ENCODE measurements at regions not wholly inside any gene's neighbourhood (a gene's known extent, or its start where the extent isn't known, plus 50 kb on each side); places are given as distances from the start of the nearest gene placed in this dataset.
"Not testable (repeated sequence)": the region's sequence is repeated elsewhere in the genome, so short reads cannot be mapped to it uniquely, and the experiment has no call there.

DNA sequence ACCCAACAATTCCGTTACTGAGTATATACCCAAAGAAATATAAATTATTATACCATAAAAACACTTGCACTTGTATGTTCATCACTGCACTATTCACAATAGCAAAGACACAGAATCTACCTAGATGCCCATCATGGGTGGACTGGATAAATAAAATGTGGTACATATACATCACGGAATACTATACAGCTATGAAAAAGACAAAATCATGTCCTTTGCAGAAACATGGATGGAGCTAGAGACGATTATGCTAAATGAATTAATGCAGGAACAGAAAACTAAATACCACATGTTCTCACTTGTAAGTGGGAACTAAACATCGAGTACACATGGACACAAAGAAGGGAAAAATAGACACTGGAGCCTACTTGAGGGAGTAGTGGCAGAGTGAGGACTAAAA lies 185.3 kb downstream of the PYDC2 start:
- DNase-seq: no peak

DNA sequence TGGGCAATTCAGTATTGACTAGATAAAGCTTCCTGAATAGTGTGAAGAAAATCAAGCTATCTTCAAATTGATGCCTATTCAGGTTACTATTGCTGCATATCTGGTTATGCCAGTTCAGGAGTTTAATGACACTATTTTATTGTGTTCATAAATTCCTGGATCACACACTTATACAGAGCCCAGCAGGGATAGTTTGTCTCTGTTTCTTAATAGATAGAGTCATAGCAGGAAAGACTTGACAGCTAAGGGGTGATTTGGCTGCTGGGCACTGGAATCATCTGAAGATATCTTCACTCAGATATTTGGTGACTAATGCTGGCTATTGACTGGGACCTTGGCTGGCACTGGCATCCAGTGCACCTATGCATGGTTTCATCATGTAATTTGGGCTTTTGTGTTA lies 187.8 kb downstream of the PYDC2 start:
- no peak for DNase-seq

DNA sequence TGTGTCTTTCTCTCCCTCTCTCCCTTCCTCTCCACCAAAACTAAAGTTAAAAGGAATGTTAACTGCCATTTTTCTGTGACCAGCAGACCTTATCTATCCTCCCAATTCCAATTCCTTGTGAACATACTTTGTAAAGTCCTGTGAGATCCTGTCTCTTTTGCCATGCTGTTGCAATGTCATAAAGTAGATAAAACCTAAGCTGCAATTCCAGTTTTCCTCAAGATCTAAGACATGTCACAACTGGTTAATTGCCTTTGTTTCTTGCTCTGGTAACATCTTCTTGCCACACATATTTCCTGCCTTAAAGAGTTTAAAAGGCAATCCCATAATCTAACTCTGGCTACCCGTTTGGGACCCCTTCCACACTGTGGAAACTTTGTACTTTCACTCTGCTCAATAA lies 188.7 kb downstream of the PYDC2 start:
- DNase-seq: no peak

DNA sequence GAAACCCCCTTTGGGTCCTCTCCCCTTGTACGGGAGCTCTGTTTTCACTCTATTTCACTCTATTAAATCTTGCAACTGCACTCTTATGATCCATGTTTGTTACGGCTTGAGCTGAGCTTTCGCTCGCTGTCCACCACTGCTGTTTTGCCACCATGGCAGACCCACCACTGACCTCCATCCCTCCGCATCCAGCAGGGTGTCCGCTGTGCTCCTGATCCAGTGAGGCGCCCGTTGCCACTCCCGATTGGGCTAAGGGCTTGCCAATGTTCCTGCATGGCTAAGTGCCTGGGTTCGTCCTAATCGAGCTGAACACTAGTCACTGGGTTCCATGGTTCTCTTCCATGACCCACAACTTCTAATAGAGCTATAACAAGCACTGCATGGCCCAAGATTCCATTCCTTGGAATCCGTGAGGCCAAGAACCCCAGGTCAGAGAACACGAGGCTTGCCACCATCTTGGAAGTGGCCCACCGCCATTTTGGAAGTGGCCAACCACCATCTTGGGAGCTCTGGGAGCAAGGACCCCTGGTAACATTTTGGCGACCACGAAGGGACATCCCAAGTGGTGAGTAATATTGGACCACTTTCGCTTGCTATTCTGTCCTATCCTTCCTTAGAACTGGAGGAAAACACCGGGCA lies 197.9 kb downstream of the PYDC2 start:
- not testable (repeated sequence) for DNase-seq

DNA sequence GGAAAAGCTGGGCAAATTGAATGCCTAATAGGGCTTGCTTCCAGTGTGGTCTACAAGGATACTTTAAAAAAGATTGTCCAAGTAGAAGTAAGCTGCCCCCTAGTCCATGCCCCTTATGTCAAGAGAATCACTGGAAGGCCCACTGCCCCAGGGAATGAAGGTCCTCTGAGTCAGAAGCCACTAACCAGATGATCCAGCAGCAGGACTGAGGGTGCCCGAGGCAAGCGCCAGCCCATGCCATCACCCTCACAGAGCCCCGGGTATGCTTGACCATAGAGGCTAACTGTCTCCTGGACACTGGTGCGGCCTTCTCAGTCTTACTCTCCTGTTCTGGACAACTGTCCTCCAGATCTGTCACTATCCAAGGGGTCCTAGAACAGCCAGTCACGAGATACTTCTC lies 201.2 kb downstream of the PYDC2 start:
- not testable (repeated sequence) for DNase-seq

DNA sequence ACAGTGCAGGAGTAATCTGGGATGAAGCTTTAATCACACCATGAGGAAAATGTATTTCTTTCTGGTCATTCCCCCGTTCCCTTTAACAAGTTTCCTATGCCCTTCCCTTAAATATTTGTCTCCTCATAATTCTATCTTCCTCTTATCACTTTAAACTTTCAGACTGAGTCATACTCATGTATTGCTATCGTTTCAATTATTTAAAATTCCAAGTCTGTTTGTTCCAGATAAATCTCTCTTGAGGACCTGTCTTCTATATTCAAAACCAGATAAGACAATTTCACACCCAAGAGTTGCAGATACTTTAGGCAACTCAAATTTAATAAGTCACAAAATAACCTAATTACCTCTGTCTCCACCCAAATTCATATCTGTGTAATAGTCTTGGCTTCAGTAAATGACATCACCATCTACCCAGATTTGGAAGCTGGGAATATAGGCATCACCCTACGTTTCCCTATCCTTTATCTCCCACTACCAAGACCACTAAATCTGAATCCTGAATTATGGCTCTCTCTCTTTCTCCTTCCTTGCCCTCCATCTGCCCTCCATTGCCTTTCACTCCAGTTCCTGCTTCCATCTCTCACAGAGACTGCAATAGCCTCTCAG lies 220.1 kb downstream of the PYDC2 start:
- DNase-seq: no peak

DNA sequence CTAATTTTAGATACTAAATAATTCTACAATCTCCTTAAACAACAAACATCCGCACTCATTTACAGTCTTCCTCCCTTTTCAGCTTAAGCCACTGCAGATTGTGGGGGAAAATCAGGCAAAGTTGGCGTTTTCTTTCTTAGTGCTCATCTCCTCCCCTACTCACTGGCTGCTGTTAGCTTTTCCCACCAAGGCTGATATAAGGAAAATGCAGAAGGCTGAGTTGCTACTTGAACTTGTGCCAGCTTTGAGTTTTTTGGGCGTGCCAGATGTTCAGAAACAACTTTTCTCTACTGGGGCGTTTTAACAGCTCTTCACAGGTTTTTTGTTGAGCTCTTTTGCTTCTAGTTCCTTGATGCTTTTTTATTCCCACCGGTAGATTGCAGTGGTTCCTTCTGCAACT lies 222.0 kb downstream of the PYDC2 start:
- DNase-seq: no peak

DNA sequence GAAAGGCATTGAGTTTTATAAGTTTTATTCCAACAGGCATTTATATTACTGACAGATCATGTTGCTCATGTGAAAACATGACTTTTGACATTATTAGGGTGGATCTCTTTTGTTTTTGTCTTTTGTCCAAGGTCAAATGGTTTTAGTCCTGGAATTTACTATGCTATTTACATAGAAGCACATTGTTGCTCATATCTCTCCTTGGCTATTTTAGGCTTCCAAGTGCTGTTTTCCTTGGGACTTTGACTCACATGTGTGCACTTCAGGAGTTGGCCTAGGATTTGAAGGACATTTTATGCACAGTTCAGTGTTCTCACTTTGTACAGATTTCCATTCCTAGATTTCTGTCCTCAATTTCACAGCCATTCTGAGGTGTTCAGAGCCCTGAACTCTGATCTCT lies 225.7 kb downstream of the PYDC2 start:
- no peak for DNase-seq

DNA sequence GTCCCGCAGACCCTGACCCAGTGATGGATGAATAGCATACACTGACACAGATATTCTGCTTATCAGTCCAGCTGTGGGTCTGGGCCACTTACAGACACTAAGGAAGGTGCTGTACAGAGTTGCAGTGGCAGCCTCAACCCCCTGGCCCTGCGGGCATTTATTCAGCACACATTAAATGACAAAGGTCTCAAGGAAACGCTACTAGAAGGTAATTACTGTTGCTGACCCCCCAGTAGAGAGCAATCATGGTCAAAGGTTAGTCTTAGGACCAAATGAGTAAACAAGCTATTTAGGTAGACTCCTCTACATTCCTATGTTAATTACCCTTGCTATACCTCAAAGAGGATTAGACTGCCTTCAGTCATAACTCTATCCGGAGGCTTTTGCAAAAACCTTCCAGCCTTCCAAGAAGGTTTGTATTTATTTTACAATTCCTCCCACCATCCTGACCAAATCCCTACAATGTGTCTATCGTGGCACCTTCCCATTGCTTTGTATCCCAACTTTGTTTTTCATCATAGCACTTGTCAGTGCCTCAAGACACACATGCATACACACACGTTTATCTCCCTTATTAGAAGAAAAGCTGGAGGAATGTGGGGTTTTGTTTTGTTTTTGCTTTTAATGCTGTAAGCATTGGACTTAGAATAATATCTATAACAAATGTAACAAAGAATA lies 227.9 kb downstream of the PYDC2 start:
- no peak for DNase-seq

DNA sequence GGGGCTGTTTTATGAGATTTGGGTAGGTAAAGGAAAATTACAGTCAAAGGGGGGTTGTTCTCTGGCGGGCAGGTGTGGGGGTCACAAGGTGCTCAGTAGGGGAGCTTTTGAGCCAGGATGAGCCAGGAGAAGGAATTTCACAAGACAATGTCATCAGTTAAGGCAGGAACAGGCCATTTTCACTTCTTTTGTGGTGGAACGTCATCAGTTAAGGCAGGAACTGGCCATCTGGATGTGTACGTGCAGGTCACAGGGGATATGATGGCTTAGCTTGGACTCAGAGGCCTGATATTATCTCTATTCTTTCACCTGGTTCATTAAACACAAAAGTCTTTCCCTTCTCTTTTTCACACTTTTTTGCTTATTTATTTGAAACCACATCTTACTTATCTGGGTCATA lies 230.2 kb downstream of the PYDC2 start:
- not testable (repeated sequence) for DNase-seq

DNA sequence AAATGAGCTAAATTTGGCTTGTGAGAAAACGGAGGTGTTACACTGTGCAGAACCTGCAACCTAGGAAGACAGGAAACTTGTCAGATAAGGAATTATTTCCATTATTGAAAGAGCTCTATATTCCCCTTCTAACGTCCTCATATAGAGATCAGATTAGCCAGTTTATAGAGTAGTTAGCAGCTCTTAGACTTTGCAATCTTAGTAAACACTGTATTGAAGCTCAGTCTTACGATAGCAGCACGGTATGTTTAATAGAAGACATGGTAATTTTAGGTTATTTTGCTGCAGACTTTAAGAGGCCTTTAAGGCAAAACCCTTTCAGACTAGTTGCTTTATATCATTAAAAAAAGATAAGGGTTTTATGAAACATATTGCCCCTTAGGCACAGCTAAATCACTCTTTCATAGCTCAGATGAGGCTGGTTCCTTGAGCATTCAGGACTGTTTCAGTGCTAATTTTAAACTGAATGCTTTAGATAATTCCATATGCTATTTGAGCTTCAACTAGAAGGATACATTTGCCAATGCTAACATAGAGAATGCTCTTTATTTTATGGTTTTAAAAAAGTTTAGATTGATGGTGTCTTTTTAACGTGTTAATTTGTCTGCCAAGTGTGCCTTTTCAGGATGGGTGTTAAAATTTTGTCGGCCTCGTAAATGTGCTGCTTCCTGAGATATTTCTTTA lies 234.3 kb downstream of the PYDC2 start:
- no peak for DNase-seq

DNA sequence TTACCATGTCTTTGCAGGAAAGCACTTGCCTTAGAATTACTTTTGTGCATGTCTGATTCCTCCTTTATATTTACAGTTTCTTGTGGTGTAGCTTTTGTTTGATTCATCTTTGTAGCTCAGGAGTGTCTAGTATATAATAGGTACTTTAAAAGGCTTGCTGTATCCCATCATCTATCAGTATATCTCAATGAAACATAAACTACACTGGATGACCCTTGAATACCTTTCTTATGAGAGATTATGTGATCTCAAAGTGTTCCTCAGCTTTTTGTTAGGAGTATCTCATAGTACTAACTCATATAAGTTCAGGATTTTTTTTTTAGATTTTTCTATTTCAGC lies 234.8 kb downstream of the PYDC2 start:
- DNase-seq: no peak

DNA sequence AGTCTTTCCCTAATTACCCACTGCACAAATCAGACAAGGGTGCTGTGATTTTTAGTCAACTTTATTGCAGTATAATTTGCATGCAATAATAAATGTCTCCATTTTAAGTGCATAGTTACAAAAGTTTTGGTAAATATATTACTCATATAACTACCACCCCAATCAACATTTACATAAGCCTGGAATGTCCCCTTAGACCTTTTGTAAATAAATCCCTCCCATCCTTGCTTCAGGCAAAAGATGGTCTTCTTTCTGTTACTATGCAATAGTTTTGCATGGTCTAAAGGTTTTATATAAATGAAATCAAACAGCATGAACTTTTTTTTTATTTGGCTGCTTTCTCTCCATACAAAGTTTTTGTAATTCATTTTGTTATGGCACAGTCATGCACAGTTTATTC lies 235.4 kb downstream of the PYDC2 start:
- no peak for DNase-seq

DNA sequence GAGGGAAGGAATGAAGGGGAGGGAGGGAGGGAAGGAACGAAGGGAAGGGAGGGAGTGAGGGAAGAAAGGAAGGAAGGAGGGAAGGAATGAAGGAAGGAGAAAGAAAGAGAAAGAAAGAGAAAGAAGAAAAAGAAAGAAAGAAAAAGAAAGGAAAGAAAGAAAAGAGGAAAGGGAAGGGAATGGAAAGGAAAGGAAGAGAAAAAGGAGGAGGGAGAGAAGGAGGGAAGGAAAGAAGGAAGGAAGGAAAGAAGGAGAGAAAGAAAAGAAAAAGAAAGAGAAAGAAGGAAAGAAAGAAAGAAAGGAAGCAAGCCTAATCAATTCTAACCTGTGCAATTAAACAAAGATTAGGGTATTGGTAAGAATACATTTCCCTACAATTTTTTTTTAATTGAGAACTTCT lies 238.6 kb downstream of the PYDC2 start:
- no peak for DNase-seq

DNA sequence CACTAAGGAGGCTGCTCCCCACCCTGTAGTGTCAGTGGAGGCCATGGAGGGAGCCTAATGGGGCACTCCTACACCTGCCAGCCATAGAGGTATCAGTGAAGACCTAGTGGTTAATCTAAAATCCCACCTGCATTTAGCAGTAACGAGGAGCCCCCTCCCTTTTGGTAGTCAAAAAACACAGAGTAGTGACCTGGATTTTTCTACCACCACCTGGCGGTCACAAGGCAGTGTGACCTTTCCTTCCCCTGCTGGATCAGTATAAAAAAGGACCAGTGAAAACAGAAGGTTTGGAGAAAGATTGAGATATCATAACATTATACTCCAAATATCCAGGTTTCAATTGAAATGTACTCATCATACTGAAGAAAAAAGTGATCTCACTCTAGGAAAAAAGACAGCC lies 241.2 kb downstream of the PYDC2 start:
- no peak for DNase-seq

DNA sequence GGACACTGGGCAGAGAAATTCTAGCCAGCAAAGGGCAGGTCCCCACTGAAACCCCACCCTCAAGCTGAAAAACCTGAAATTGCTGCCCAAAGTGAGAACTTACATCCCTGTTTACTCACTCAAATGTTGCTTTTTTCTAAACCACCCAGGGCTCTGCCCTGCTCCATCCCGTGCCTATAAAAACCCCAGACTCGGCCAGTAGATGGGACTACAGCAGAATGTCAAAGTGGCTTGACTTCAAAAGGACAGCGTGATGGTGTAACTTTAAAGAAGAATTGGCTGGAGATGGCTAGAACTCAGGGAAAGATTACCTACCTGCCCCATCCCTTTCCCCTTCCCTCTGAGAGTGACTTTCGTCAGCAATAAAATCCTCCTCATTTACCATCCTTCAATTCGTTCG lies 246.9 kb downstream of the PYDC2 start:
- no peak for DNase-seq

DNA sequence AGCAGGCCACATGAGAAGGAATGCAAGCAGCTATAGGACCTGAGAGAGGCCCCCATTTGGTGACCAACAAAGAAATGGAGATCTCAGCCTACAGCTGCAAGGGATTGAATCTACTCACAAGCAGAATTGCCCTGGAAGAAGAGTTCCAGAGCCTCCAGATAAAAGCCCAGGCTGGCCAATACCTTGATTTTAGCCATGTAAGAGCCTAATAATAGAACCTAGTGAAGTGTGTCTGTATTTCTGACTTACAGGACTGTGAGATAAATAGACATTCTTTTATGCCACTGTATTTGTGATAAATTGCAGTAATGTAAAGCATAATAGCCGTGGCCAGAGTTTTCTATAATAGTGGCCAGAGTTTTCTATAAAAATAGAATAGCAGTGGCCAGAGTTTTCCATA lies 254.6 kb downstream of the PYDC2 start:
- no peak for DNase-seq

DNA sequence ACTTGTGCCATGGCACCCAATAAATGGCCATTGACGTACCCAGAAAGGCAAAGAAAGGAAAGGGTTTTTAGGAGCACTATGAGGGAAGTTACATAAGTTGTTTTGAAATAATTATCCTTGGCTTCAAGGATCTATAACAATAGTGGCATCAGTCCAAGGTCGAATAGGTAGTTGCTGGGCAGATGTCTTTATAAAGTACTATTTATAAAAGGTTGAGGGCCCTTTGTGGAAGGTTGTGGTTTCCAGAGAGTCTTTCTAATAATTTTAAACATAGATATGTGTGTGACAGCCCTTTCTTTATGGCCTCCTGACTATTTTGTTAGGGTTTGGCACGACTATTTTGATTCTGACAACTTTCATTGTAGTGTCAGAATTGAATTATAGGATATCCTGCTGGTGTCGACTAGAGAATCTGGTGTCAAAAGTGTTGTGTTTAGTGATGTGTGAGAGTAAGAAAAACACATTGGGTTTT lies 260.5 kb downstream of the PYDC2 start:
- DNase-seq: no peak

DNA sequence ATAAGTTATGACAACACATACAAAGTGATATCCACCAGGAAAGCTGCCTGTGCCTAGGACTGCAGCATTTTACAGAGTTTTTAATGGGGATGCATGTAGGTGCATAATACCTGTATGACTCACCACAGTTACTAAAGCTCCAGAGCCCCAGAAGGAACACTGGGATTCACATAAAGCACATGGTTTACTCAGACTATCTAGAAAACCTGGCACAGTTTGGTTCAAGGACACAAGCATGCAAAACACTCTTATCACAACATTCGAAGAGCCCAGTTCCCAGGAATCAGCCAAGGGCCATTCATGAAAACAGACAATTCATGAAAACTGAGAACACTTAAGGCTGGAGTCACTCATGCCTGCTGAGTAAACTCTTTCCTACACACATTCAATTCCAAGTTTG lies 261.0 kb downstream of the PYDC2 start:
- DNase-seq: no peak

DNA sequence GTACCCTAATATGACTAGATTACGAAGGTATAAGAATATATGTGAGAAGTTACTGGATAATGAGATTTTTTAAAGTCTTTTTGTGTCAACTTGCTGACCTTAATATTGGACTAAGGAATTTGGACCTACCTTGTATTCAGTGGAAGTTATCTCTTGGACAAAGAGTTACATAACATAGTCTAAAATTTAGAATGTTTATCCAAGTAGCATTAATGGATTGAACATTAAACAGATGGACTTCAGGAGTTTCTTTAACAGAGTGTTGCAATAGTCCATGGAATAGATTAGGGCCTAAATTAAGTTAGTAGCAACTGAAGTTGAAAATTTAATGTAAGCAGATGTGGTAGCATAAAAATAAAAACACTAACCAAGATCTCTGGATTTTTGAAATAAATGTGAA lies 266.4 kb downstream of the PYDC2 start:
- DNase-seq: no peak

DNA sequence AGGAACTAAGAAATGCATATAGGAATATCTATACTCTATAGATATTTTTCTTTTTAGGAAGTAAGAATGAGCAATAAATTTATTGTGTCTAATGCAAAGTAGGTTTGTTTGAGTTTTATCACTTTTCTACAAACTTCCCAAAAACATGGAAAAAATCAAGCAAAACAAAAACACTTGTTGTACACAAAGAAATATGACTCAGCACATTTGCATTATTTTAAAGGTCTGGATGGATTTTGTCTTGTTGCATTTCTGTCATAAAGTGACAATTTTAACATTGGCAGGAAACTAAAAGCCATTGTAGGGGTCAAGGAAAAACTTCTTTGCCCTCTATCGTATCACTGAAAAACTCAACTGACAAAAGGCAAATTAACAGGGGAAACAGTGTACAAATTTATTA lies 267.2 kb downstream of the PYDC2 start:
- DNase-seq: no peak

DNA sequence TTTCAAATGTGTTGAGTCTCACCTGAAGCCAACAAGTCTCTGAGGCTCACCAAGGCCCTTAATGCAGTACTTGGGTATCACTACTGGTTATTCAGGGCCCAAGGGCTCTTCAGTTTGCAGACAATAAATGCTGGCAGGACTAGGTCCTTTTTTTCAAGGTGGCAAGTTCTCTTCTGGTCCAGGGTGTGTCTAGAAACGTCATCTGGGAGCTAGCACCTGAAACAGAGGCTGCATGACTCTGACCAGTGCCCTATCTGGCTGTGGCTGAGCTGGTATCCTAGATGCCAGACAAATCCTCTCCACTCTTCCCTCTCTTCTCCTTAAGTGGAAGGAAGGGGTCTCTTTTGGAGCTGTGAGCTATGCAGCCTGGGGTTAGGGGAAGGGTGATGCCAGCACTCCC lies 276.8 kb downstream of the PYDC2 start:
- no peak for DNase-seq

DNA sequence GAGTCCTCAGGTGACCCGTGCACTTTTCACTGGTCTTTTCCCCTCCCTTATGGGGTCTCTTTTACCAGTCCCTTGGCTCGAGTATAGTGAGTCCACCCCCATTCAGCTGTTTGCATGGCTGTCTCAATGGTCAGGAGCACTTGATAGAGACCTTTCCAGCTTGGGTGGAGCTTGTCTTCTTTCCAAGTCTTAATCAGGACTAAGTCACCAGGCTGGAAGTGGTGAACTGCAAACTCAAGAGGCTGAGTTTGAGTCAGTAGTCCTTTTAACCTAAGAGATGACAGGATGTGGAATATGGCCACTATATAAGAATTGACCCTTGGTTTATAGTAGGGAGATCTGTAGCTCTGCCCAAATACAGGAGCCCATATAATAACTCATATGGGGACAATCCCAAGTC lies 279.7 kb downstream of the PYDC2 start:
- no peak for DNase-seq

Data from occipital lobe (tissue), 1 donor.